ENCODE measurements at regions not wholly inside any gene's neighbourhood (a gene's known extent, or its start where the extent isn't known, plus 50 kb on each side); places are given as distances from the start of the nearest gene placed in this dataset.

DNA sequence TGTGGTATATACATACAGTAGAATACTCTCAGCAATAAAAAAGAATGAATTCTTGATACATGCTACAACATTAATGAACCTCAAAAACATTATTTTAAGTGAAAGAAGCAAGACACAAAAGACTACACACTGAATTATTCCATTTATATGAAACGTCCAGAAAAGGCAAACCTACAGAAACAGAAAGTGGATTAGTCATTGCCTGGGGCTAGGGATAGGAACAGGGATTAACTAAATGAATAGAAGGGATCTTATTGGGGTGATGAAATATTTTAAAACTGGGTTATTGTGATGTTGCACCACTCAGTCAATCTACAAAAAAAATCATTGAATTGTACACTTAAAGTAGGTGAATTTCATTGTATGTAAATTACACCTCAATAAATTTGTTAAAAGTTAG, 326.7 kb downstream of the PIK3R1 start:
- no peak for DNase-seq

GRCh38 chr5:68543212-68543611, 327.7 kb downstream of the PIK3R1 start:
- no peak for DNase-seq

DNA sequence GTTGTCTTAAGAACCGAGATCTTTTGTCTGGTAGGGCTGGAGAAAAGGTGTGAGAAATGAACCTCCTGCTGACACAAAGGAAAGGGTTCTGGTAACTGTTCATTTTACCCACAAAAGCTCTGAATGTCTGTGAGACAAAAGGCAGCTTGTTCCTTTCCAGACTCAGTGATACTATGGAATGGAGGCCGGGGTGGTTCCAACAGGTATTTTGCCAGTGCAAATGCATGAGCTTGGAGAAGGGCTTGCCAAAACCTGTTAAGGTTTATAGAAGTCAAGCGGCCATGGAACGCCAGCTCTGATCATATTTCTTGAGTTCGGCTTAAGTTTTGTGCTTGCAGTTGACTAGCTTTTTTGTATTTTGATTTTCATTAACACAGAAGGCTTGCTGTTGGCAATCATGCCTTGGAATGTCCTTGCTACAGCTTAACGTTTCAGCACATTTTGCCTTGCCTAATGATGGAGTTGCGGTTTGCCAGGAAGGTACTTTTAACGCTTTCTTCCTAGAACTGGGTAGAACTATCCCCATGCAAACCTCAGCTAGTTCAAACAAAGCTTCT, 328.6 kb downstream of the PIK3R1 start:
- DNase-seq = no peak

DNA sequence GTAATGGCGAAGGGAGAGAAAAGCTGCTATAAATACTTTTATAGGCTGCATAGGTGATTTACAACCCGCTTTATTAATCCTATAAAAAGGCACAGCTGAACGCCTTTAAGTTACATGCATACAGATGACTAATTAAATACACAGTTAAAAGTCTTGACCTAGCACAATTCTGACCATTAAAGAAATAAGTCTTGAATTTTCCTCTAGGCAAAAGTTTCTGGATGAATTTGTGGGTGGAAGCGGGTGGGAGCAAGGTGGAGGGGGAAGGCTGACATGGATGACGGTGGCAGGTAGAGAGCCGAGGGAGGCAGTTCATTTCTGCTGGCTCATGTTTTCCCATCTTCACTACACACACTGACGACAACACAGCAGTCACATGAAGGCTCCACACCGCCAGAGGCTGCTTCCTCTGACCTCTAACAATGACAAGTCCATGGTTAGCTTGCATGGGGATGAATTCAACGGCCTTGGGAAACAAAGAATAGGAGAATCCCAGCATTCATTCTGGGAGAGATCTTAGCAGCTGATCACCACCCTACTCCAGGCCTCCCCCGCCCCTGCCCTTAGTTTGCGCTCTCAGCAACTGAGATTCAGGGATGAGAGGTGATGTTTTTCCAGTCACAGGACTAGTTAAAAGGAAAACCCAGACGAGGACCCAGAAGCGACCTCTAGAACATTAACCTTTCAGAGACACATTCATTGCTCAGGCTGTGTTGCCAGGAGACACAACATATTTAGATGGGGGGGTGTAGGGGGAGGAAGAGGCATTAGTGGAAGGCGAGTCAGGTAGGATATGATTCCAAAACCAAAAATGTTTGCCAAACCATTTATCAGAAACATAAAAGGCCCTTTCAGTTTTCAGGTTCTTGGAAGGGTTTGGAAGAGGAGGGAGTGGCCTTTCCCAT, 329.3 kb downstream of the PIK3R1 start:
- no peak for DNase-seq

DNA sequence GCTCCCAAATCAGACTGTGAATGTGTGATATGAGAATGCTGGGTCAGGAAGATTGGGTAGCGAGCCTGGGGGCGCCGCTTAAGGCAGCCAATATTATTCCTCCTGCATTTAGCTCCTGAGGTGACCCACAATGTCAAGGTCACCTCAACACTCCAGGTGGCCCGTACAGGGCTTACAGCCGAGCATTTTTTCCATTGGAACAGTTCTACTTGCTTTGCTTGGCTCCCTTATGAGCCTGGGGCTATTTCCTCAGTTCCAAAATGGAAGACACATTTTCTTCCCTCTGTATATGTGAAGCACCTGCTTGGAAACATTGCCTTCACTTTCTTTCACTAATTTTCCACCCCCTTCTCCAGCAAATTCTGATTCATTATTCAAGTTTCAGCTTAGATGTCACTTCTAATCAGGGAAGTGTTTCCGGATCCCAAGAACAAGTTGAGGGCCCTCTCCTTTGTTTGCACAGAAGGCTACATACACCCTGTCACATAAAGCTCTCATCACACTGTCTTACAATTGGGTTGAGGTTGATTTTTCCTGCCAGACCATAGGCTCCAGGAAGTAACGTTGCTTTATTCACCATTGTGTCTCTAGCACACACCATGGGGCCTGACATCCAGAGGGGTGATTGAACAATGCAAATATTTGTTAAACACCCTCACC, 330.2 kb downstream of the PIK3R1 start:
- no peak for DNase-seq

- DNase-seq = no peak
These were observed 331.5 kb downstream of the PIK3R1 start for GRCh38 chr5:68547056-68547455.

GRCh38 chr5:68547622-68548021, 332.1 kb downstream of the PIK3R1 start:
- DNase-seq = no peak

- DNase-seq = no peak
These were observed 333.6 kb downstream of the PIK3R1 start for GRCh38 chr5:68548959-68549676.

DNA sequence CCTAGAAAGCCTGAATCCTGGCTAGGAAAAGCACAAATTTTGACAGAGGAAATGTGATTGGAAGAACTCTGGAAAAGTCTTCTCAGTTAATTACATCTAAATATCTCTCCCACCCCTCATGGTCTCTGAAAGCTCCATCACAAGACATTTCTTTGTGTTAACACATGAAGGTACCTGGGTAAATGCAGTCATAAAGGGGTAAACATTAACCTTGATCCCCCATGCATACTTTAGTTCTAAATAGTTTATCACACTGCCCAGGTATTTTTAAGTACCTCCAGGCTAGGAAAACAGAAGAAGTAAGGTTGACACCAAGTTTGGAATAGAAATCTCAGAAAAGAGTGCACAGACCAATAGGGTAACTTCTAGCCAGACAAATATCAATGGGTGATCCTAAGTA, 334.5 kb downstream of the PIK3R1 start:
- DNase-seq = no peak

GRCh38 chr5:68551436-68551835, 335.9 kb downstream of the PIK3R1 start:
- DNase-seq = no peak

- no peak for DNase-seq
These were observed 339.2 kb downstream of the PIK3R1 start for GRCh38 chr5:68554571-68555279.

DNA sequence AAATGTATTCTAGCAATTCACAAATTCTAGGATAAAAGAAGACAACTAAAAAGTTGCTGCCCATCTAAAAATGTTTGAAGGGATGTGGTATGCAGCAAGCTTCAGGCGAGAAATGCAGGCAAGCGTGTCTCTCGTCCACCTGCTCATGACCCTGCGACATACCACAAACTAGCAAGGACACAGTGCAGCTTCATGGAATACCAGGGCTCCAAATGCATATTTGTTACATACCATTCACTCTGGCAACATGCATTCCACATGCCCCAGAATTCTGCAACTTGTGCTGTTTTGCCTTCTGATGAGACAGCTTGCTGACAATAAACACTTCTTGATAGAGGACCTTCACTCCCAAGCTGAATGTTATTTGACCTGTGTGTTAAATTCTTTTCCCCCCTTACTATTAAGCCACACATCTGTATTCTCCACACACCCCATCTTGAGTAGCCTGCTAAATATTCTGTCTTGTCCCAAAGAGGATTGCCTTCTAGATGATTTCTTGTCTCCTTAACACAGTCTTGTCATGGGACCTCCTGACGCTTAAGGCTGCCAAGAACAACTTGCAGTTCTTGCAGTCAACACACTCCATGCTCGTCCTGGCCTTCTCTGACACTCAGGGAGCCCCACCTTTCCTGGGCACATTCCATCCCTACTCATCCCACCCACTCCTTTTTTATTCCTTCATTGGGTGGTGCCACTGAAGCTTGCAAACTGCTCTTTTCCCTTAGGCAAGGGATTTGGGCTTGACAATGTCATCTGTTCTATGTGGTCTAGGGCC, 340.5 kb downstream of the PIK3R1 start:
- DNase-seq = no peak

DNA sequence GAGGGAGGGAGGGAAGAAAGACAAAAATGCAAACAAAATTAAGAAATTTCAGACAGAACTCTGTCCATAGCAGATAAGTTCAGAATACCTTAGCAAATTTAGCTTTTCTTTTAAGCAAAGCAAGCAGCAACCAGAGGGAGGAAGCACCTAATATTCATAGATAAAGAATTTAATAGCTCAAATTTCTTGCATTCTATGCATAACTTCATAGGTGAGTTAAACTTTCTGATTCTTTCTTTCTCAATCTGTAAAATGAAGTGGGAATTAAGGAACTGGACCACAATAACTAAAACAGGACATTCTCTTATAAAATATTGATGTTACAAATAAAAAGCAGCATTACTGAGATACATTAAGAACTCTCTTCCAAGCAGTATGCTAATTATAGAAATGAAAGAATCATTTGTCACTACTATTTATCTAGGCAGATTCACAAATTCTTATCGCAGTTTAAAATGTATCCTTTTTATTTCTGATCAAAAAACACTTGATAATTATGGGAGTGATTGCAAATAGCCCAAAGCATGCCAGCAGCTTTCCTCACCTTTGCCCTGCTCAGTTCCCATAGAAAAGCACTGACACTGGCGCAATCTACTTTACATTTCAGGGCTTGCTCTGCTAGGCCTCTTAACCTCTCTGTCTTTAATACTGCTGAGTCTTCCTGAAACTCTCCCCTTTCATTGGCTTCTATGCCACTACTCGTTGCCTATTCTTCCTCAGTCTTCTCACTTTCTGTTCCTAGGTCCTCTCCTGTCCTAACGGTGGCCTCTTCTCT, 341.8 kb downstream of the PIK3R1 start:
- DNase-seq = no peak

DNA sequence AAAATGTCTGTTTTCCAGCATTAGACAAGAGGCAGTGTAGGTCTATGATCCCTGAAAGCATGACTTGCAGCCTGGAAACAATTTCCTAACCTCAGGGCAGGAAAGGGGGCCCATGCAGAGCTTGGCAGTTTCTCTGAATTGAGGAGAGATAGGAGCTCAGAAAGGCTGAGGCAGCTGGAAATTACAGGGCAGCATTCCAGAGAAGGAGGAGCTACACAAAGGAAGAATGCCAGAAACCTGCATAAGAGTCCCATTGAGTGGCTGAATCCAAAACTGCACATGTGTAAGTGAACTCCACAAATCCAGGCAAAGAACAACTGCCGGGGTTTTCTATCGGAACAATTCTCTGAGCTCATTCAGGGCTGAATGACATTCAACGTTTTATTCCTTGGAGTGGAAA, 346.8 kb downstream of the PIK3R1 start:
- no peak for DNase-seq

GRCh38 chr5:68565427-68565826, 349.9 kb downstream of the PIK3R1 start:
- DNase-seq = no peak

- DNase-seq = no peak
These were observed 361.2 kb downstream of the PIK3R1 start for GRCh38 chr5:68576805-68577204.

DNA sequence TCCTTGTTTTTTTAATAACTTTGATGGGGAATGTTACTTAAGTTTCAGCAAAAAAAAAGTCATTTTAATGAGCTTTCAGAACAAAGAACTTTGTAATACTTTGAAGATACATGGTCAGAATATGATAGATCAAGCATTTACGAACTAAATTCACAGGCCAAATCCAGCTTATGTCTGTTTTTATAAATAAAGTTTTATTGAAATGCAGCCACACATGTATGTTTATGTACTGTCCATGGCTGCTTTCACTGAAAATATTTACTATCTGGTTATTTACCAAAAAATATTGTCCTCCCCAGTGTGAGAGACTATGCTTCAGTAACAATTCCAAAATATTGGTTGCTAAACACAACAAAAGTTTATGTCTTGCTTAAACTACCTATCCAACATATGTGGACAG, 366.7 kb downstream of the PIK3R1 start:
- DNase-seq = no peak

- DNase-seq = no peak
These were observed 371.6 kb downstream of the PIK3R1 start for GRCh38 chr5:68587171-68587570.

GRCh38 chr5:68591850-68592249, 376.3 kb downstream of the PIK3R1 start:
- DNase-seq = no peak

DNA sequence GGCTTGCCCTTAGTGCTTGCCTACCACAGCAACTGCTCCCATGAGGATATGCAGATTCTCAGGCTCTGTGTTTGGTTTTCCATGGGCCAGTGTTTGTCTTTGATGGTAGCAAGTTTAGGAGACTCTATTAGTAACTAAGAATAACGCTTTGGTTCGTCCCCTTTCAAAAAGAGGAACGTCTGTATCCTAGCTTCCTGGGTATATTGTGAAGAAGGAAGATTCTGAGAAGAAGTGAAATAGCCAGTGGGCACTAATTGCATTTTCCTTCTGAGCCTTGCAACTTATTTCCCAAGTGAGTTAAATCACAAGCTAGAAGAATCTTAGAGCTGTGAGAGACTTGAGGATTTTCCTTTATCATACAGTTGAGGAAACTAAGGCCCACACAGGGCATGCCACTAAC, 376.8 kb downstream of the PIK3R1 start:
- DNase-seq = no peak

- no peak for DNase-seq
These were observed 377.7 kb downstream of the PIK3R1 start for GRCh38 chr5:68593211-68593671.

Data from cerebellar nuclear complex (tissue), 1 donor.